Panc1 (cell line): ENCODE measurements at regions not wholly inside any gene's neighbourhood (a gene's known extent, or its start where the extent isn't known, plus 50 kb on each side); places are given as distances from the start of the nearest gene placed in this dataset.

Experiments used
- ATAC-seq: fragments of 200-7000 bp; cut with Tn5 transposase; 2 replicates; pipeline ENCODE4 v1.9.1; 2020; ENCODE audit warnings: mild to moderate bottlenecking, moderate library complexity
- BruUV-seq: library from RNA; stranded (reverse); fragments of 400-500 nt; replicated peaks from 2 replicates; lab custom pipeline; 2021; lab: Mats Ljungman, UMichigan
- CTCF ChIA-PET: fragments of 300-600 bp; sonication (Branson Sonifier 250); formaldehyde crosslinking; loops from one replicate; lab custom pipeline; 2022; ENCODE audit warnings: antibody characterized with exemption; lab: Charles Lee
- POLR2A ChIA-PET: fragments of 300-600 bp; sonication (Branson Sonifier 250); formaldehyde crosslinking; loops from one replicate; lab custom pipeline; 2022; ENCODE audit warnings: antibody characterized with exemption; lab: Charles Lee
- DNase-seq: peaks from one replicate; pipeline ENCODE4 v3.0.0-alpha.2; 2010; ENCODE audit warnings: low read depth, low spot score
- H3K27ac ChIP-seq: 2 replicates; pipeline ENCODE4 v1.5.1; 2011; ENCODE audit warnings: mild to moderate bottlenecking, low read length, inconsistent platforms
- H3K27me3 ChIP-seq: fragments of 200-500 bp; sonication (Bioruptor generic); 2 replicates; pipeline ENCODE4 v1.6.0; 2014; ENCODE audit warnings: low read length, inconsistent platforms; ENCODE audit not compliant: control insufficient read depth, insufficient read depth
- H3K36me3 ChIP-seq: fragments of 200-500 bp; sonication (Bioruptor generic); 2 replicates; pipeline ENCODE4 v1.5.1; 2014; ENCODE audit warnings: inconsistent platforms, mild to moderate bottlenecking, low read length, moderate library complexity; ENCODE audit not compliant: control insufficient read depth, insufficient read depth
- H3K4me1 ChIP-seq: 2 replicates; pipeline ENCODE4 v1.5.1; 2011; ENCODE audit warnings: inconsistent platforms, mild to moderate bottlenecking, low read length, moderate library complexity; ENCODE audit not compliant: control insufficient read depth, insufficient read depth
- H3K4me3 ChIP-seq, 2 experiments: 2 replicates each; pipeline ENCODE4 v1.5.1; 2011 to 2012; ENCODE audit warnings: low read depth in 2 of 2, low read length in 2 of 2, mild to moderate bottlenecking in 2 of 2, inconsistent platforms in 1 of 2, moderate library complexity in 1 of 2
- H3K9me3 ChIP-seq: fragments of 200-500 bp; sonication (Bioruptor generic); 2 replicates; pipeline ENCODE4 v1.5.1; 2014; ENCODE audit warnings: low read depth, mild to moderate bottlenecking, inconsistent platforms, low read length, moderate library complexity; ENCODE audit not compliant: control insufficient read depth, insufficient read depth
- POLR2AphosphoS5 ChIP-seq: IDR thresholded peaks from 2 replicates; pipeline ENCODE4 v1.6.1; 2012; ENCODE audit warnings: mild to moderate bottlenecking, low read depth, low read length, moderate library complexity
- SIN3A ChIP-seq: IDR thresholded peaks from 2 replicates; pipeline ENCODE4 v1.6.1; 2012; ENCODE audit warnings: low read depth, mild to moderate bottlenecking, low read length, moderate library complexity, borderline replicate concordance; ENCODE audit not compliant: insufficient read depth
- TCF7L2 ChIP-seq: IDR thresholded peaks from 2 replicates; pipeline ENCODE4 v1.6.1; 2011; ENCODE audit warnings: mild to moderate bottlenecking, low read depth, low read length, inconsistent platforms
- in situ Hi-C: cut with HindIII; loops from 2 replicates; pipeline ENCODE4 v1.10.0; 2016; ENCODE audit warnings: low sequenced_read_pairs, low pct_unique_long_range_greater_than_20kb
- intact Hi-C: fragments of 100-400 bp; cut with micrococcal nuclease; formaldehyde crosslinking; loops from one replicate; pipeline ENCODE4 v1.10.0; 2022; ENCODE audit not compliant: unreplicated experiment
- TF ChIP-seq, protein P1 (sequence below), 2 experiments: IDR thresholded peaks; 2 replicates each; pipeline ENCODE4 v1.6.1; 2011 to 2012; ENCODE audit warnings: low read depth in 2 of 2, control low read depth in 1 of 2, low read length in 1 of 2, mild to moderate bottlenecking in 1 of 2, moderate library complexity in 1 of 2; ENCODE audit not compliant: insufficient read depth in 1 of 2
- TF ChIP-seq, protein P2 (sequence below): fragments of 450-650 bp; IDR thresholded peaks from 2 replicates; pipeline ENCODE4 v1.5.1; 2017; ENCODE audit warnings: mild to moderate bottlenecking

DNA sequence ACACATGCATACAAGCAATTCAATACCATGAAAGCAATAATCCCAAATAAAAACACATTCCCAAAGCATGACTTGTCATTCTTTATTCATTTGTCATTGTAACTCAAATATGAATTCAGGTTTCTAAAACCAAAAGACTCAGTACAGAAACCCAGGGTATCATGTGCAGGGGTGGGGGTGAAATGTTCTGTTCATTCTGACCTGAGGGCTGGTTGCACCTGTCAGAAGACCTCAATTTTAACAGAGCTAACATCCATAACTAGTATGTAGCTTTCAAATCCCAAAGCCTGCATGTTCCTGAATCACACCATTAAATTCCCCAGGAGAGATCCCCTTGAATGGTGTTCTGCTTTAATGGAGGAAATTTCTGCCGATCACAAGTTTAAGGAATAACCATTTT is 738.7 kb downstream of the MCTP2 start:
- ATAC-seq (no peak), DNase-seq (no peak)
- Histone ChIP-seq H3K9me3 (no peaks in the 10 kb centered on the region), H3K4me3 (no peak overlapping the region), H3K27ac (no peak overlapping the region), H3K36me3 (no peaks in the 10 kb centered on the region), H3K4me1 (no peaks in the 10 kb centered on the region), H3K27me3 (no peaks in the 10 kb centered on the region)
- CTCF ChIA-PET: no interaction called here
- BruUV-seq: no TSS peak
- intact Hi-C loops (no loop called here), in situ Hi-C loops (no loop called here)
- POLR2A ChIA-PET: interaction anchor here (0.8 kb wide), 1 partner anchor 264 kb away, joined by 3 read pairs; no protein-coding TSS in a partner anchor
- TF ChIP-seq POLR2AphosphoS5 (no peak), SIN3A (no peak), TCF7L2 (no peak)
- TF ChIP-seq, protein P1, sequence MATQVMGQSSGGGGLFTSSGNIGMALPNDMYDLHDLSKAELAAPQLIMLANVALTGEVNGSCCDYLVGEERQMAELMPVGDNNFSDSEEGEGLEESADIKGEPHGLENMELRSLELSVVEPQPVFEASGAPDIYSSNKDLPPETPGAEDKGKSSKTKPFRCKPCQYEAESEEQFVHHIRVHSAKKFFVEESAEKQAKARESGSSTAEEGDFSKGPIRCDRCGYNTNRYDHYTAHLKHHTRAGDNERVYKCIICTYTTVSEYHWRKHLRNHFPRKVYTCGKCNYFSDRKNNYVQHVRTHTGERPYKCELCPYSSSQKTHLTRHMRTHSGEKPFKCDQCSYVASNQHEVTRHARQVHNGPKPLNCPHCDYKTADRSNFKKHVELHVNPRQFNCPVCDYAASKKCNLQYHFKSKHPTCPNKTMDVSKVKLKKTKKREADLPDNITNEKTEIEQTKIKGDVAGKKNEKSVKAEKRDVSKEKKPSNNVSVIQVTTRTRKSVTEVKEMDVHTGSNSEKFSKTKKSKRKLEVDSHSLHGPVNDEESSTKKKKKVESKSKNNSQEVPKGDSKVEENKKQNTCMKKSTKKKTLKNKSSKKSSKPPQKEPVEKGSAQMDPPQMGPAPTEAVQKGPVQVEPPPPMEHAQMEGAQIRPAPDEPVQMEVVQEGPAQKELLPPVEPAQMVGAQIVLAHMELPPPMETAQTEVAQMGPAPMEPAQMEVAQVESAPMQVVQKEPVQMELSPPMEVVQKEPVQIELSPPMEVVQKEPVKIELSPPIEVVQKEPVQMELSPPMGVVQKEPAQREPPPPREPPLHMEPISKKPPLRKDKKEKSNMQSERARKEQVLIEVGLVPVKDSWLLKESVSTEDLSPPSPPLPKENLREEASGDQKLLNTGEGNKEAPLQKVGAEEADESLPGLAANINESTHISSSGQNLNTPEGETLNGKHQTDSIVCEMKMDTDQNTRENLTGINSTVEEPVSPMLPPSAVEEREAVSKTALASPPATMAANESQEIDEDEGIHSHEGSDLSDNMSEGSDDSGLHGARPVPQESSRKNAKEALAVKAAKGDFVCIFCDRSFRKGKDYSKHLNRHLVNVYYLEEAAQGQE (IDR thresholded peaks at IDR 0.05; ENCODE audit: insufficient read depth in 1 of 2, low read depth in 2 of 2, low read length in 1 of 2): no peak
- TF ChIP-seq, protein P2, sequence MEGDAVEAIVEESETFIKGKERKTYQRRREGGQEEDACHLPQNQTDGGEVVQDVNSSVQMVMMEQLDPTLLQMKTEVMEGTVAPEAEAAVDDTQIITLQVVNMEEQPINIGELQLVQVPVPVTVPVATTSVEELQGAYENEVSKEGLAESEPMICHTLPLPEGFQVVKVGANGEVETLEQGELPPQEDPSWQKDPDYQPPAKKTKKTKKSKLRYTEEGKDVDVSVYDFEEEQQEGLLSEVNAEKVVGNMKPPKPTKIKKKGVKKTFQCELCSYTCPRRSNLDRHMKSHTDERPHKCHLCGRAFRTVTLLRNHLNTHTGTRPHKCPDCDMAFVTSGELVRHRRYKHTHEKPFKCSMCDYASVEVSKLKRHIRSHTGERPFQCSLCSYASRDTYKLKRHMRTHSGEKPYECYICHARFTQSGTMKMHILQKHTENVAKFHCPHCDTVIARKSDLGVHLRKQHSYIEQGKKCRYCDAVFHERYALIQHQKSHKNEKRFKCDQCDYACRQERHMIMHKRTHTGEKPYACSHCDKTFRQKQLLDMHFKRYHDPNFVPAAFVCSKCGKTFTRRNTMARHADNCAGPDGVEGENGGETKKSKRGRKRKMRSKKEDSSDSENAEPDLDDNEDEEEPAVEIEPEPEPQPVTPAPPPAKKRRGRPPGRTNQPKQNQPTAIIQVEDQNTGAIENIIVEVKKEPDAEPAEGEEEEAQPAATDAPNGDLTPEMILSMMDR: no peak

DNA sequence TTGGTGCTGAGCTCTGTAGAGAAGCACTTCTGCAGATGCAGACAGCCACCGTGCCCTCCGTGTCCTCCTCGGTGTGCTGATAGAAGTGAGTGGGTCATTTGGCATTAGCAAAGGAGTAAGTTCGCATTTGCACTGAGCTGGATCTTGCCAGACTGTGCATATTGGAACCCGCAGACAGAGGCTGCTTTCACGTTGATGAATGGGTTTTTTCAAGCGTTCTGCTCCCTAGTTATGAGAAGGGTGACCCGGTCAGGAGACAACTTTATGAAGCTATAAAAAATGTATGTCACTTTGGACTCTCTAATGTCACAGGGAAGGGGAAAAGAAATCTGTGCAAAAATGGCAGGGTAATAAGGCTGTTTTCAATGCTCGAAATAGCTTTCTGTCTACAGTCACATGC is 739.4 kb downstream of the MCTP2 start:
- Histone ChIP-seq H3K4me3 (no peak overlapping the region), H3K4me1 (no peaks in the 10 kb centered on the region), H3K9me3 (no peaks in the 10 kb centered on the region), H3K27ac (no peak overlapping the region), H3K27me3 (no peaks in the 10 kb centered on the region), H3K36me3 (no peaks in the 10 kb centered on the region)
- ChIA-PET CTCF (no interaction called here), POLR2A (no interaction called here)
- DNase-seq (no peak), ATAC-seq (no peak)
- BruUV-seq: no TSS peak
- in situ Hi-C loops: no loop called here
- intact Hi-C loops: no loop called here
- TF ChIP-seq, protein P2: no peak
- TF ChIP-seq TCF7L2: no peak
- TF ChIP-seq, protein P1 (IDR thresholded peaks at IDR 0.05; ENCODE audit: insufficient read depth in 1 of 2, low read depth in 2 of 2, low read length in 1 of 2): no peak
- no peak for TF ChIP-seq SIN3A
- no peak for TF ChIP-seq POLR2AphosphoS5
